GM12875 (cell line): ENCODE measurements at regions not wholly inside any gene's neighbourhood (a gene's known extent, or its start where the extent isn't known, plus 50 kb on each side); places are given as distances from the start of the nearest gene placed in this dataset.

Experiments used
- H3K4me3 ChIP-seq: one replicate; pipeline ENCODE4 v1.5.1; 2011; ENCODE audit warnings: low read depth, low read length, control low read depth
- CTCF ChIP-seq: IDR thresholded peaks from 2 replicates; pipeline ENCODE4 v1.5.1; 2011; ENCODE audit warnings: low read depth, mild to moderate bottlenecking, control low read depth, inconsistent platforms, low read length, moderate library complexity, borderline replicate concordance; ENCODE audit not compliant: insufficient read depth

- no peak for TF ChIP-seq CTCF
- no peak overlapping the region for H3K4me3 ChIP-seq
Observed at GRCh38 chr2:150585221-150585971, 97.9 kb upstream of the RND3 start.

GRCh38 chr2:150584081-150584480, 96.6 kb upstream of the RND3 start:
- no peak overlapping the region for H3K4me3 ChIP-seq
- TF ChIP-seq CTCF: no peak

GRCh38 chr2:150581717-150582472, 94.4 kb upstream of the RND3 start:
- no peak overlapping the region for H3K4me3 ChIP-seq
- TF ChIP-seq CTCF: no peak

GRCh38 chr2:150578481-150578880, 91.0 kb upstream of the RND3 start:
- no peak overlapping the region for H3K4me3 ChIP-seq
- no peak for TF ChIP-seq CTCF

- TF ChIP-seq CTCF: no peak
- H3K4me3 ChIP-seq: no peak overlapping the region
Observed at GRCh38 chr2:150575861-150576260, 88.4 kb upstream of the RND3 start.

- TF ChIP-seq CTCF: no peak
- H3K4me3 ChIP-seq: no peak overlapping the region
Observed at GRCh38 chr2:150572961-150573395, 85.5 kb upstream of the RND3 start.
